HG03064 (cell line): ENCODE measurements at regions not wholly inside any gene's neighbourhood (a gene's known extent, or its start where the extent isn't known, plus 50 kb on each side); places are given as distances from the start of the nearest gene placed in this dataset.

Experiments
- ATAC-seq: cut with Tn5 transposase; IDR thresholded peaks from one replicate; pipeline ENCODE4 v1.9.1; 2021; ENCODE audit warnings: low read depth; ENCODE audit not compliant: unreplicated experiment

DNA sequence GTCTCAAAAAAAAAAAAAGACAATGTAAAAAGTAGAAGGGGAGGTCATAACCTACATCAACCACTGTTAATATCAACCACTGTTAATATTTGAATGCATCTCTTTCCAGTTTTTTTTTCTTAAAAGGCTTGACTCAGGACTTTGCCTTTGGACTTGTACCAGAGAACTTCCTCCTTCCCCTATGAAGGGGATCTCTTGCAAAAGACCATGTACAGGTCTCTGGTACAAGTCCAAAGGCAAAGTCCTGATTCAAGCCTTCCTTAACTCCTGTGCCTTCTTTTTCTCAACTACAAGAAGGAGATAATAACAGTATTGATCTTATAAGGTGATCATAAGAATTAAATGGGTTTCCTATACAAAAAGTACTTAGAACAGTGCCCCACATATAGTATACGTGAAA is 563.5 kb downstream of the BUD13 start:
- no peak for ATAC-seq

DNA sequence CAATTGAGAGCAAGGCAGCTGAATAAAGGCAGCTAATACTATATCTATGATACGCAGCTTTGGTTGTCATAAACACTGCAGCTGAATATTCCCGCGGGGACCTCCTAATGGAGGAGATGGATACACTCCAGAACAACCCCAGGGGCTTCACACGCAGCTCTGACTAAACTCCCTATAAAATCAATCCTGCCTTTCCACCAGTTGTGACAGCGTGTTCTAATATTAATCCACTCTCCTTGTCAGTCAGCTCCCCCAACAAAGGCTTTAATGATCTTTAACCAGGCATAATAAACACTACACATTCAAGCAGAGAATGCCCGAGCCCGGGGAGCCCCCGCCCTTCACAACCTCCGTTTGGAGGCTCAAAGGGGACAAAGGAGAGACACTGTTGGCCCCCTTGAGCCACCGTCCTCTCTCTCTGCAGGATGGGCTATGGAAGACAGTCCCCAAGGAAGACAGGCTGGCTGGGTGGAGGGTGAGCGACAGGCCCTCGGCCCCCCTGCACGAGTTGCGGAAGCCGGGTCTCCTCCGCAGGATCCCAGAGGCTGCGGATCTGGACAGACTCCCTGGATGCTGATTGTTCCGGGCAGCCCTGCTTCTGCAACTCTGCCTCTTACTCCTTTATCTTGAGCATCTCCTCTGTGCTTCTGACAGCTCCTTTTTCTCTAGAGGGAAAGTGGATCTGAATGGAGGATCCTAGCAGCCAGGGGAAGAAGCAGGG is 565.2 kb downstream of the BUD13 start:
- ATAC-seq: no peak

- ATAC-seq: no peak
These were observed 565.8 kb downstream of the BUD13 start for GRCh38 chr11:116207019-116207418.

DNA sequence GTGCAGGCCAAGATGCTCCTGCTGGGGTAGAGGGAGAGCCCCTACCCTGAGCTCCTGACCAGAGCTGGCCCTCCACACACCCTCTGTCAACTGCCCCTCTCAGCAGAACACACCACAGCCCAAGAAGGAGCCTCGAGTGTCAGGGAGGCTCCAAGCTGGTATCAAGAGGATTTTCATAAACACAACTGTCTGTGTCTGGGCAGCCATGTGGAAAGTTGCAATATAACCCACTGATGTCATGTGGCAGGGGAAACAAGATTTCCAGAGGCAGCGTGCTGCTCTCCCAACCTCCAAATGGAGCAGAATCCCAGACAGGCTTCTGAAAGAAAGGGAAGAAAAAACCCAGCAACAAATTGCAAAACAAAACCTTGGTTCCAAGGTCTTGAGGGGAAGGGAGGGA is 569.9 kb downstream of the BUD13 start:
- ATAC-seq: no peak

- ATAC-seq: no peak
These were observed 572.2 kb downstream of the BUD13 start for GRCh38 chr11:116200564-116200963.

GRCh38 chr11:116199182-116199581 is 573.6 kb downstream of the BUD13 start:
- no peak for ATAC-seq

DNA sequence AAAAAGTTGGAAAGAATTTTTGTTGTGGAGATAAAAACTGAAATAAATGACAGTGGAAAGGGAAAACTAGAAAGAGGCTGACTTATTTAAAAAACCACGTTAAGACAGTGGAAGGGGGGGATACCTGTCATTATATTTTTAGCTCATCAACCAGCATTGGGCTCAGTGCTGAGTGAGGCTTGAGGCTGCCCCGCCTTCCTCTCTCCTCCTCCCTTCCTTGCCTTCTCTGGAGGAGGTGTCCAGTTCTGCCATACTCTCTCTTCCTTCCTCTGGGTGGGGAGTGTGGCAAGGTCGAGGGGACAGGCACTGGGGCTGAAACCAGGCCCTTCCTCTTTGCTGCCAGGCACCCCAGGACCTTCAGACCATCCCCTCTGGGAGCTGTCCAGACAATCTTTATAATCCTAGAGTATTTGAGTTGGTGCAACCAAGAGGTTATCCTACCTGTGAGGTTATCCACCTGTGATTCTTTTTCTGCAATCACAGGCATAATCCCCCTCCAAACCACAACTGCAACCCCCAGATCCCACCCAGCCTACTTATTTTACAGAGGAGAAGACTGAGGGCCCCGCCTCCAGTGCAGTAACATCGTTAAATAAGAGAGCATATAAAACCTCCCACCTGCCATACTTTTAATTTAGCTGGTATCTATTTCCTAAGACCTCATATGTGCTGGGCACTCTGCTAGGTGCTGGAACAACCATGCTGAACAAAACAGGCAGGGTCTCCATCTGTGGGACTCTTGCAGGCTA is 578.5 kb downstream of the BUD13 start:
- no peak for ATAC-seq

DNA sequence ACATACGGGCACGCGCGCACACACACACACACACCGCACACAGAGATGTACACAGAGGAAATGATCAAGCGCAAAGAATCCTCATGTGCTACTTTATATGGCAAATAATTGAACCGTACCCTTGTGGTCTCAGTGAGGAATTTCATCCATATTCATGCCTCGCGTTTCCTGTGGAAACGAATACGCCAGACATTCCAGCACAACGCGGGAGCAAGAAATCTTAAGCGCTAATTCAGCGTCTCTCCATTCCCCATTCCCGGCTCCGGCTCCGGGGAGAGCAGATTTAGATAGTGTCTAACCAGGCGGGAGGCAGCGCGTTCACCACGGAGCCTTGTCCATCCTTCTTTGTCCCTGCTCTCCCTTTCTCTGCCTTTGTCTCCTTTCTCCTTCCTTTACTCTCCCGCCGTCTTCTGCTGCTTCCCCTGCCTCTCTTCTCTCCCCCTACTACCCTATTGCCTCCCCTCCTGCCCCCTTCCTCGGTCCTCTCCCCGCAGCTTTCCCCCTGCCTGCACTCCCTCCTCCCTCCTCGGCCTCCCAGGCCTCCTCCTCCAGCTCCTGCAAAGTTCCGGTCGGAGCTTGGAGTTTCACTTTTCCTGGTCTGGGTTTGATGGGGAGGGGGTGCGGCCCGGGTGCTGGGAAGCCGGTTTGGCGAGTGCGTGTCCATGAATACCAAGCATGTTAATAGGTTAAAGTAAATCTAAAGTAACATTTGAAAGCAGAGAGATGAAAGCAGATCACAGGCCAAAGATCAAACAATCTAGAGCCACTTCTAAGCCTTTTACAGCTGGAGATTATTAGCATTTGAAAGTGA is 579.3 kb downstream of the BUD13 start:
- no peak for ATAC-seq

DNA sequence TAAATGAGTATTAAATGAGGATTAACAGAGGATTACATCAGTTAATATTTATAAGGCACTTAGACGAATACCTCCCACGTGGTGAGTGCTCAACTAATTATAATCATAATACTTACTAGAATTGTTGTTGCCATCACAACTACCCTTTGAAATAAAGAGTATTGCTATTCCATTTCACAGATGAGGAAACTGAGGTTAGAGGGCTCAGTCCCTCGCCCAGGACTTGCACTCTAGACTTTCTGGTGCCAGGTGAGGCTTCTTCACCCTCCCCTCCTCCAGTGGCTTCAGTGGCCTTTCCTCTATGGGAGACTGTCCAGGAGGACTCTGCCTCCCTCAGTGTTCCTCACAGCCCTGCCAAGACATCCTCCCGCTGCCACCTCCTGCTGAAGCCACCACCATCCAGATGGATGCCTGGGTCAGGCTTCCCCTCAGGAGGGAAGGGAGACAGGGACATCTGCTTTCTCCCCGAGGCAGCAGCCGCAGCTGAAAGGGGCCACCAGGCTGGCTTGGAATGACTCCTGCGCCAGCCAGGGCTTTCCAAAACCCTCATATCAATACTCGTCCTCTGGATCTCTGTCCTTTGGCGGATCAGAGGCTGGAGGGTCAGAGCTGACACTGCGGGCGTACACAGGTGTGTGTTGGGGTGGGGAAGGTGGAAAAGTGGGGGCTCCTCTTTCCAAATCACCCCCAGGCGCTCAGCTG is 580.1 kb downstream of the BUD13 start:
- no peak for ATAC-seq

DNA sequence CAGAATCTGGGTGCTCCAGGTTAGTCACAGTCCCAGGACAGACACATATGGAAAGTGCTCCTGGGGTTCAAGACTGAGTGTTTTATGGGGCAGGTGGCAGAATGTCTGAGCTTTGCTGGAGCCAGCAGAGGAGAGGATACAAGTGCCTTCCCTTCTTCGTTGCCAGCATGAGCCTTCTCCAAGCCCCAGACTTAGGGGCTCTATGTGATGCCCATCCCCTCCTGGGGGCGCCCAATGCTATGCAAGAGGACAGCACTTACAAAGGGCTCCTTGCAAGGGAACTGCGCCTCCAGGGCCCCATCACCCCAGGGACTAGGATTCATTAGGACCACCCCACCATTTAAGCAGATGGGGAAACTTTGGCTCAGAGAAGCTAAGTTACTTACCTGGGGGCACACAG is 581.9 kb downstream of the BUD13 start:
- no peak for ATAC-seq

DNA sequence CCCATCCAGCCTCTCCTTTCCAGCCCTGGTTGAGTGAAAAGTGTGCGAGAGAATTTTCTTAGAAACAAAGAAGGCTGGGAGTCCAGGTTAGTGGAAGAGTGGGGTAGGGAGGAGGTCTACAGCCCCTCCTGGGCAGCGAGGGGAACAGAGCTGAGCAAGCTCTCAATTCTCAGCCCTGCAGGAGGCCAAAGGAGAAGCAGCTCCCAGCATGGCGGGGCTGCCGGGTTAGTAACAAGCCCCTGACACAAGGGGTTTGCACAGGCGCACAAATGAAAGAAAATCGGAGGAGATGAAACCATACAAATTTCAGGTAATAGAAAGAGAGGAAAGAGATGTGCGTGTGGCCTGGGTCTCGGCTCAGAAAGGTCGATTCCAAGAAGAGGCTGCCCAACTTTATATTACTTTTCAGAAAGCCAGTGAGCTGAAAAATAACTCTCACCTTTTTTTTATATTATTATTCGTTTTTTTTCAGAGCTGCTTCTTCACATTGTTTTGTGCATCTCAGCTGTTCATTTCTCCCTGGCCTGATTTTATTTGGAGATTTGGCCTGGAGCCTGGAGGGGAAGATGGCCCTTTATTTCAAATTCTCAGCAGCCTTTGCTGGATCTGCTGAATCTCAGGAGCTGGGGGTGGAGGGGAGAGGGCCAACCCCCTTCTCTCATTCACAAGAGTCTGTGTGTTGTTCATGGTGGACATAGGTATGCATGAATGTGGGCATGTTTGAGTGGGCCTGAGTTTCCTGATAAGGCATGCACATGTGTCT is 583.2 kb downstream of the BUD13 start:
- ATAC-seq: no peak

- ATAC-seq: no peak
These were observed 584.4 kb downstream of the BUD13 start for GRCh38 chr11:116188350-116188749.

GRCh38 chr11:116187026-116187425 is 585.8 kb downstream of the BUD13 start:
- no peak for ATAC-seq

DNA sequence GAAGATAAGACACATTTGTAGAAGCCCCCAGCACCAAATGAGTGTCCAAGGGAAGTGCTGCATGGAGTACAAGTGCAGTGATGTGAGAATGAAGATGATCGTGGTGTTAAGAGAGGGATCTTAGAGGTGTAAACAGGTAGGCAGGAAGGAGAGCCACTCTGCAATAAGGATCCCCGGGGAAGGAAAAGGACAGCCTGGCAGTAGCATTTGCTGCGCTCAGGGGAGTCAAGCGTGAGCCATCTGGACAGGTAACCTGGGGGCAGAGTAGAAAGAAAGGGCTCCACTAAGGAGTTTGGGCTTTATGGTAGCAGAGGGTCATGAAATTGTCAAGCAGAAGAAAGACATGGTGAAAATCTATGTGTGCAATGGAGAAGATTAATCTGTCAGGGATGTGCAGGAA is 587.2 kb downstream of the BUD13 start:
- ATAC-seq: no peak

- no peak for ATAC-seq
These were observed 588.0 kb downstream of the BUD13 start for GRCh38 chr11:116184763-116185162.

GRCh38 chr11:116182356-116182966 is 590.3 kb downstream of the BUD13 start:
- no peak for ATAC-seq

DNA sequence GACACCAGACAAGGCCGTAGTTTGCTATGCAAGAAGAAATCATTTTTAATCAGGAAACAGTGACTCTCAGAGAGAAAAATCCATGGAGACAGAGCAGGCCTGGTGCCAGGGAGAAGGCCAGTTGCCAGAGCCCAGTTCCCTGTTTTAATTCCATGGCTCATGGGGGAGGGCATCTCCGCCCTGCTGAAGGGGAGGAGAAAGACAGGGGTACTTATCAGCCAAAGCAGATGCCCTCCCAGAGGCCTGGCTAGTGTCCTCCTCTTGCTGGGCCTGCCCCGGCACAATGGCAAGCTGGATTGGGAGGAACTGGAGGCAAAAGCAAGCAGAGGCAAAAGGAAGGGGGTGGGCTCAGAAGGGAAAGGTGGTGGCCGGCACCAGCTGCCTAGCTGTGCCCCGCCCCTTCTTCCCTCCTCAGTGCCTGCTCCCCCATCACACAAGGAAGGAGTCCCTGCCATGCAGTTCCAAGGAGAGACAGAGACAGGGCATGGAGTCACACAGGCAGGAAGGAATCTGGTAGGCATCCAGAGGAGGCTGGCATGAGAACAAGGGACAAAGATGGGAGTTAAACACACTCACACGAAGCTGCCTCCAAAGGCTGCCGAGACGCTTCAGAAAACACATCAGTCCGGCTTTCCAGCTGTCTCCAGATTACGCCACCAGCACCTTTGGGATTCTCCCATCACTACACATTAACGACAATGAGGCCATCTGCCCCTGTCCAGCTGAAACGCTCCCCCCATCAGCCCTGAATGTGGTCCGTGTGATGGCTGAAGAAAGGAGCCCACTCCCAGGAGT is 591.8 kb downstream of the BUD13 start:
- no peak for ATAC-seq

GRCh38 chr11:116179401-116179800 is 593.4 kb downstream of the BUD13 start:
- no peak for ATAC-seq
